MM.1S (cell line): ENCODE measurements at regions not wholly inside any gene's neighbourhood (a gene's known extent, or its start where the extent isn't known, plus 50 kb on each side); places are given as distances from the start of the nearest gene placed in this dataset.

Source experiments
- DNase-seq: peaks from one replicate; pipeline ENCODE4 v3.0.0-alpha.2; 2015
- H2AFZ ChIP-seq: fragments of 300-600 bp; sonication (generic); 2 replicates; pipeline ENCODE4 v1.6.0; 2016; ENCODE audit warnings: antibody characterized with exemption, low read length
- H3F3A ChIP-seq: fragments of 300-600 bp; sonication (generic); 2 replicates; pipeline ENCODE4 v1.6.1; 2016; ENCODE audit warnings: mild to moderate bottlenecking, antibody characterized with exemption, low read length, moderate library complexity, mixed read lengths; ENCODE audit not compliant: insufficient read depth
- H3K27ac ChIP-seq: fragments of 300-600 bp; sonication (generic); 2 replicates; pipeline ENCODE4 v1.5.1; 2016; ENCODE audit warnings: mild to moderate bottlenecking, low read length
- H3K27me3 ChIP-seq: fragments of 300-600 bp; sonication (generic); replicated peaks from 2 replicates; pipeline ENCODE4 v1.6.0; 2016; ENCODE audit warnings: low read length; ENCODE audit not compliant: insufficient read depth
- H3K36me3 ChIP-seq: fragments of 300-600 bp; sonication (generic); replicated peaks from 2 replicates; pipeline ENCODE4 v1.6.1; 2016; ENCODE audit warnings: mild to moderate bottlenecking, low read length, mixed read lengths; ENCODE audit not compliant: insufficient read depth
- H3K4me1 ChIP-seq: fragments of 300-600 bp; sonication (generic); 2 replicates; pipeline ENCODE4 v1.6.1; 2016; ENCODE audit warnings: low read length, mixed read lengths
- H3K4me2 ChIP-seq: fragments of 300-600 bp; sonication (generic); 2 replicates; pipeline ENCODE4 v1.6.0; 2016; ENCODE audit warnings: low read depth, low read length
- H3K4me3 ChIP-seq: fragments of 300-600 bp; sonication (generic); 2 replicates; pipeline ENCODE4 v1.5.1; 2016; ENCODE audit warnings: low read length, mixed read lengths
- H3K79me2 ChIP-seq: fragments of 300-600 bp; sonication (generic); 2 replicates; pipeline ENCODE4 v1.6.1; 2016; ENCODE audit warnings: mixed run types, low read length, mixed read lengths
- H3K9ac ChIP-seq: fragments of 300-600 bp; sonication (generic); 2 replicates; pipeline ENCODE4 v1.6.1; 2016; ENCODE audit warnings: low read length, mixed read lengths
- H3K9me2 ChIP-seq: fragments of 300-600 bp; sonication (generic); replicated peaks from 2 replicates; pipeline ENCODE4 v1.6.1; 2016; ENCODE audit warnings: mild to moderate bottlenecking, low read length, mixed read lengths; ENCODE audit not compliant: insufficient read depth
- H3K9me3 ChIP-seq: fragments of 300-600 bp; sonication (generic); replicated peaks from 2 replicates; pipeline ENCODE4 v1.6.1; 2016; ENCODE audit warnings: mild to moderate bottlenecking, low read length, mixed read lengths; ENCODE audit not compliant: insufficient read depth
- H4K20me1 ChIP-seq: fragments of 300-600 bp; sonication (generic); 2 replicates; pipeline ENCODE4 v1.6.1; 2016; ENCODE audit warnings: mild to moderate bottlenecking, low read length, moderate library complexity, mixed read lengths; ENCODE audit not compliant: insufficient read depth
- EZH2 ChIP-seq: fragments of 300-600 bp; sonication (generic); optimal IDR thresholded peaks from 2 replicates; pipeline ENCODE3; 2017; ENCODE audit warnings: low read depth, mild to moderate bottlenecking, antibody characterized with exemption, low read length, mixed read lengths
- EZH2phosphoT487 ChIP-seq: fragments of 300-600 bp; sonication (generic); IDR thresholded peaks from 2 replicates; pipeline ENCODE4 v1.6.1; 2018; ENCODE audit warnings: antibody characterized with exemption, low read length
- TF ChIP-seq, protein P1 (sequence below): fragments of 300-600 bp; sonication (generic); IDR thresholded peaks from 2 replicates; pipeline ENCODE4 v1.5.1; 2016; ENCODE audit warnings: antibody characterized with exemption, low read length, mixed read lengths

DNA sequence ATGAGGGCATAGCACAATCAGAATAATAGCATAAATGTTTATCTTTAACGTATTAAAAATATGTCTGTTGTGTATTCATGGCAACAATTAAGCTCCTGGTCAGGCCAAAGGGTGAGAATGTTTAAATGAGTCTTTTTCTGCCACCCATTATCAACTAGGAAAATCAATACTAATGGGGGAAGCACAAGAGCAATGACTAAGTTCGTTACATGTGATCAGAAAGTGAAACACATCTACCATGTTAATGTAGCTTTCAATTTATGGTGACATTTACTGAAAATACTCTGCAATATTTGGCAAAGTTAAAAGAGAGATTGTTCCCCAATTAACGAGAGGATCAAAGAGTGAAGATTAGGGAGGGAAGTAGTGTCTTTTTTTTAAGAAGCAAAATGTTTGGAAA is 143.7 kb downstream of the NAA11 start:
- Histone ChIP-seq H2AFZ (no peak overlapping the region), H3K9me2 (no peaks in the 10 kb centered on the region), H3K27ac (no peak overlapping the region), H3F3A (no peaks in the 10 kb centered on the region), H3K4me3 (no peak overlapping the region), H3K36me3 (no peaks in the 10 kb centered on the region), H3K4me1 (no peaks in the 10 kb centered on the region), H3K4me2 (no peak overlapping the region), H3K9ac (no peak overlapping the region), H3K27me3 (no peaks in the 10 kb centered on the region), H3K9me3 (no peaks in the 10 kb centered on the region), H3K79me2 (no peaks in the 10 kb centered on the region), H4K20me1 (no peaks in the 10 kb centered on the region)
- TF ChIP-seq EZH2 (no peak), EZH2phosphoT487 (no peak)
- TF ChIP-seq, protein P1, sequence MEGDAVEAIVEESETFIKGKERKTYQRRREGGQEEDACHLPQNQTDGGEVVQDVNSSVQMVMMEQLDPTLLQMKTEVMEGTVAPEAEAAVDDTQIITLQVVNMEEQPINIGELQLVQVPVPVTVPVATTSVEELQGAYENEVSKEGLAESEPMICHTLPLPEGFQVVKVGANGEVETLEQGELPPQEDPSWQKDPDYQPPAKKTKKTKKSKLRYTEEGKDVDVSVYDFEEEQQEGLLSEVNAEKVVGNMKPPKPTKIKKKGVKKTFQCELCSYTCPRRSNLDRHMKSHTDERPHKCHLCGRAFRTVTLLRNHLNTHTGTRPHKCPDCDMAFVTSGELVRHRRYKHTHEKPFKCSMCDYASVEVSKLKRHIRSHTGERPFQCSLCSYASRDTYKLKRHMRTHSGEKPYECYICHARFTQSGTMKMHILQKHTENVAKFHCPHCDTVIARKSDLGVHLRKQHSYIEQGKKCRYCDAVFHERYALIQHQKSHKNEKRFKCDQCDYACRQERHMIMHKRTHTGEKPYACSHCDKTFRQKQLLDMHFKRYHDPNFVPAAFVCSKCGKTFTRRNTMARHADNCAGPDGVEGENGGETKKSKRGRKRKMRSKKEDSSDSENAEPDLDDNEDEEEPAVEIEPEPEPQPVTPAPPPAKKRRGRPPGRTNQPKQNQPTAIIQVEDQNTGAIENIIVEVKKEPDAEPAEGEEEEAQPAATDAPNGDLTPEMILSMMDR, result no peak
- no peak for DNase-seq

DNA sequence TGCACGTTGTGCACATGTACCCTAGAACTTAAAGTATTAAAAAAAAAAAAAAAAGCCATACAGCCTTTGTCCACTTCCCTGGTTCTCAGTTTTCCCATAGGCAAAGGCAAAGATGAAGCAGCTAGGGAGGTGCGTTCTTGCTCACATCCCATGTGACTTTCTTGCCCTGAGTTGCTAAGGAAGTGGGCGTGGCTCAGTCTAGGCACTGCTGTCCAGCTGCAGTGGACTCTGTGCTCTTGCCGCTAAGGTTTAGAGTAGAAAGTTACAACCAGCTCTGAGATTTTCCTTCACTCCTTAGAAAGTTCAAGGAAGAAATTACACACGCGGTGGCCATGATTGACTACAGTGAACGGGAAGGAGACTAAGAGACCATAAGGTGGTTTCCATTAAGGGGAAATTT is 144.7 kb downstream of the NAA11 start:
- H3K4me3 ChIP-seq, result no peak overlapping the region
- TF ChIP-seq, protein P1, result no peak
- no peak for TF ChIP-seq EZH2phosphoT487
- no peak overlapping the region for H3K9ac ChIP-seq
- no peaks in the 10 kb centered on the region for H3K9me3 ChIP-seq
- no peaks in the 10 kb centered on the region for H3K27me3 ChIP-seq
- H3F3A ChIP-seq, result no peaks in the 10 kb centered on the region
- H4K20me1 ChIP-seq, result no peaks in the 10 kb centered on the region
- no peak overlapping the region for H3K4me2 ChIP-seq
- no peak for DNase-seq
- no peak overlapping the region for H3K27ac ChIP-seq
- no peak overlapping the region for H2AFZ ChIP-seq
- H3K9me2 ChIP-seq, result no peaks in the 10 kb centered on the region
- no peaks in the 10 kb centered on the region for H3K79me2 ChIP-seq
- no peaks in the 10 kb centered on the region for H3K36me3 ChIP-seq
- H3K4me1 ChIP-seq, result no peaks in the 10 kb centered on the region

DNA sequence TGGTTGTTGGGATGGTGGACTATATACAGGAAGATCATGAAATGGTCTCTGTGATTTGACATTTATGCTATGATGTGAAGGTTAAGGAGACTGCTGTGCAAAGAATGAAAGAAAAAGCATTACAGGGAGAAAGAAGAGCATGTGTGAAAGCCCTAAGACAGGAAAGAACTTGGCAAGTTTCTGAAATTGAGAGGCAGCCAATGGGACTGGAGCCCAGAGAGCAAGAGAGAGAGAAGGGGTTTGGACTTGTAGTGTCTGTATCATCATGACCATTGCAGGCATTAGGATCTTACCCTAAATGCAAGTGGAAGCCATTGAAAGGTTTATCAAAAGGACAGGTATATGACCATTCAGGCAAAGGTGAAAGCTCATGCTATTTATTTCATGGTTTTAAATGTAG is 147.1 kb downstream of the NAA11 start:
- DNase-seq, result no peak
- Histone ChIP-seq H4K20me1 (no peaks in the 10 kb centered on the region), H3K9me3 (no peaks in the 10 kb centered on the region), H3K4me2 (no peak overlapping the region), H3K27me3 (no peaks in the 10 kb centered on the region), H3K36me3 (no peaks in the 10 kb centered on the region), H2AFZ (0 out of 2 replicates have a peak overlapping the region, but pooled peaks have one; percentile 14), H3K79me2 (no peaks in the 10 kb centered on the region), H3K9me2 (no peaks in the 10 kb centered on the region), H3K4me3 (no peak overlapping the region), H3K9ac (no peak overlapping the region), H3K27ac (no peak overlapping the region), H3K4me1 (no peaks in the 10 kb centered on the region), H3F3A (no peaks in the 10 kb centered on the region)
- TF ChIP-seq EZH2, result no peak
- no peak for TF ChIP-seq EZH2phosphoT487
- TF ChIP-seq, protein P1, result no peak
